HCT116 (cell line): ENCODE measurements at regions not wholly inside any gene's neighbourhood (a gene's known extent, or its start where the extent isn't known, plus 50 kb on each side); places are given as distances from the start of the nearest gene placed in this dataset.

Source experiments
- ATAC-seq: fragments of 200-7000 bp; cut with Tn5 transposase; 2 replicates; pipeline ENCODE4 v1.9.1; 2020; ENCODE audit warnings: mild to moderate bottlenecking, moderate library complexity
- BruUV-seq: library from RNA; stranded (reverse); fragments of 400-500 nt; replicated peaks from 2 replicates; lab custom pipeline; 2021; lab: Mats Ljungman, UMichigan
- CTCF ChIA-PET: fragments of 300-600 bp; sonication (Branson Sonifier 250); formaldehyde crosslinking; loops from one replicate; lab custom pipeline; 2021; ENCODE audit warnings: antibody characterized with exemption; lab: Charles Lee
- POLR2A ChIA-PET: fragments of 300-600, 350-600 bp; sonication (Branson Sonifier 250); formaldehyde crosslinking; loops from one replicate; lab custom pipeline; 2021; ENCODE audit warnings: antibody characterized with exemption; lab: Charles Lee
- RAD21 ChIA-PET, 2 experiments: fragments of 300-600 bp; sonication (Branson Sonifier 250); formaldehyde crosslinking; loops; one replicate each; lab custom pipeline; 2023; ENCODE audit warnings: low total read pairs in 2 of 2; ENCODE audit not compliant: uncharacterized antibody in 2 of 2, unreplicated experiment in 2 of 2, low non-redundant PET in 1 of 2; lab: Charles Lee
- DNase-seq: peaks from one replicate; pipeline ENCODE4 v3.0.0-alpha.2; 2010; ENCODE audit warnings: low read depth, low spot score
- H2AFZ ChIP-seq: fragments of 200-600 bp; shearing (Covaris generic), sonication (generic); 2 replicates; pipeline ENCODE4 v1.6.1; 2017; ENCODE audit warnings: low read depth, mixed run types, mixed read lengths, antibody characterized with exemption, low read length; ENCODE audit not compliant: poor library complexity, severe bottlenecking
- H3K27ac ChIP-seq: 2 replicates; pipeline ENCODE4 v1.5.1; 2012; ENCODE audit warnings: low read depth, low read length
- H3K27me3 ChIP-seq: fragments of 200-600 bp; sonication (generic); 2 replicates; pipeline ENCODE4 v1.6.1; 2016; ENCODE audit warnings: mixed run types, low read length, mixed read lengths; ENCODE audit not compliant: insufficient read depth
- H3K36me3 ChIP-seq, 2 experiments: fragments of 200-500 bp in 1 of 2; fragments of 200-600 bp in 1 of 2; sonication (Bioruptor generic) in 1 of 2; sonication (generic) in 1 of 2; 2 replicates each; pipeline versions ENCODE4 v1.5.1 to v1.6.1; 2014 to 2016; ENCODE audit warnings: low read length in 2 of 2, inconsistent platforms in 1 of 2, mixed read lengths in 1 of 2, mixed run types in 1 of 2; ENCODE audit not compliant: insufficient read depth in 2 of 2, control insufficient read depth in 1 of 2
- H3K4me1 ChIP-seq, 2 experiments: fragments of 200-600 bp in 1 of 2; sonication (generic) in 1 of 2; 2 replicates each; pipeline versions ENCODE4 v1.5.1 to v1.6.1; 2012 to 2017; ENCODE audit warnings: low read length in 2 of 2, inconsistent platforms in 1 of 2, mild to moderate bottlenecking in 1 of 2, mixed read lengths in 1 of 2, mixed run types in 1 of 2, moderate library complexity in 1 of 2; ENCODE audit not compliant: insufficient read depth in 2 of 2, control insufficient read depth in 1 of 2
- H3K4me2 ChIP-seq: fragments of 200-600 bp; sonication (generic); 2 replicates; pipeline ENCODE4 v1.6.1; 2017; ENCODE audit warnings: mixed run types, low read length, mixed read lengths
- H3K4me3 ChIP-seq, 2 experiments: fragments of 200-600 bp in 1 of 2; sonication (generic) in 1 of 2; replicated peaks in 1 of 2; 2 replicates each; pipeline ENCODE4 v1.5.1; 2011 to 2016; ENCODE audit warnings: low read length in 2 of 2, control low read depth in 1 of 2, low read depth in 1 of 2, mild to moderate bottlenecking in 1 of 2, mixed read lengths in 1 of 2, mixed run types in 1 of 2
- H3K79me2 ChIP-seq: fragments of 200-600 bp; sonication (generic); 2 replicates; pipeline ENCODE4 v1.6.1; 2017; ENCODE audit warnings: mild to moderate bottlenecking, mixed run types, low read length, moderate library complexity, mixed read lengths; ENCODE audit not compliant: insufficient read depth
- H3K9ac ChIP-seq: fragments of 200-600 bp; sonication (generic); 2 replicates; pipeline ENCODE4 v1.6.1; 2016; ENCODE audit warnings: low read length, mixed read lengths
- H3K9me2 ChIP-seq: fragments of 200-600 bp; sonication (generic), shearing (Covaris generic); 2 replicates; pipeline ENCODE4 v1.6.1; 2017; ENCODE audit warnings: mixed run types, mild to moderate bottlenecking, moderate library complexity; ENCODE audit not compliant: insufficient read depth
- H3K9me3 ChIP-seq, 2 experiments: fragments of 200-500 bp in 1 of 2; fragments of 200-600 bp in 1 of 2; sonication (Bioruptor generic) in 1 of 2; sonication (generic) in 1 of 2; 2 replicates each; pipeline ENCODE4 v1.6.1; 2014 to 2017; ENCODE audit warnings: low read length in 2 of 2, mixed read lengths in 2 of 2, inconsistent platforms in 1 of 2, low read depth in 1 of 2, mild to moderate bottlenecking in 1 of 2, mixed run types in 1 of 2, moderate library complexity in 1 of 2; ENCODE audit not compliant: control insufficient read depth in 1 of 2, insufficient read depth in 1 of 2
- H4K20me1 ChIP-seq: fragments of 200-600 bp; sonication (generic), shearing (Covaris generic); 2 replicates; pipeline ENCODE4 v1.6.1; 2017; ENCODE audit warnings: mixed run types, mild to moderate bottlenecking, moderate library complexity; ENCODE audit not compliant: insufficient read depth
- ATF3 ChIP-seq: IDR thresholded peaks from 2 replicates; pipeline ENCODE4 v1.6.1; 2012
- CEBPB ChIP-seq: IDR thresholded peaks from 2 replicates; pipeline ENCODE4 v1.6.1; 2012; ENCODE audit warnings: low read depth
- CTCF ChIP-seq, 3 experiments: fragments of 200-600 bp in 1 of 3; sonication (generic) in 1 of 3; IDR thresholded peaks in 2 of 3; conservative IDR thresholded peaks in 1 of 3; 2 replicates each; pipeline ENCODE4 v1.5.1; 2012 to 2017; ENCODE audit warnings: low read depth in 2 of 3, low read length in 2 of 3, antibody characterized with exemption in 1 of 3, borderline replicate concordance in 1 of 3, control low read depth in 1 of 3, mild to moderate bottlenecking in 1 of 3, mixed read lengths in 1 of 3, mixed run types in 1 of 3, moderate library complexity in 1 of 3; ENCODE audit not compliant: insufficient read depth in 1 of 3
- EZH2phosphoT487 ChIP-seq: fragments of 200-600 bp; IDR thresholded peaks from 2 replicates; pipeline ENCODE4 v1.6.1; 2018; ENCODE audit warnings: antibody characterized with exemption, borderline replicate concordance
- FOSL1 ChIP-seq: IDR thresholded peaks from 2 replicates; pipeline ENCODE4 v1.6.1; 2012; ENCODE audit warnings: low read depth
- JUND ChIP-seq: IDR thresholded peaks from 2 replicates; pipeline ENCODE4 v1.6.1; 2012
- MAX ChIP-seq: IDR thresholded peaks from 2 replicates; pipeline ENCODE4 v1.6.1; 2012
- POLR2A ChIP-seq: IDR thresholded peaks from 2 replicates; pipeline ENCODE4 v1.7.0; 2011; ENCODE audit warnings: borderline replicate concordance; ENCODE audit not compliant: insufficient read depth, insufficient read length; ENCODE audit errors: extremely low read depth
- POLR2AphosphoS5 ChIP-seq: IDR thresholded peaks from 2 replicates; pipeline ENCODE4 v1.6.1; 2011; ENCODE audit warnings: mild to moderate bottlenecking, low read depth, low read length, moderate library complexity
- SIN3A ChIP-seq: IDR thresholded peaks from 2 replicates; pipeline ENCODE4 v1.6.1; 2012; ENCODE audit warnings: low read depth
- SRF ChIP-seq: IDR thresholded peaks from 2 replicates; pipeline ENCODE4 v1.6.1; 2012; ENCODE audit warnings: low read depth
- ZBTB33 ChIP-seq: IDR thresholded peaks from 2 replicates; pipeline ENCODE4 v1.6.1; 2011; ENCODE audit warnings: mild to moderate bottlenecking, low read length, moderate library complexity; ENCODE audit not compliant: insufficient replicate concordance; ENCODE audit errors: extremely low read depth
- ZFX ChIP-seq: fragments of 450-650 bp; IDR thresholded peaks from 2 replicates; pipeline ENCODE4 v1.6.1; 2017
- ZNF274 ChIP-seq: fragments of 200-500 bp; sonication (Bioruptor generic); IDR thresholded peaks from 2 replicates; pipeline ENCODE4 v1.6.1; 2014; ENCODE audit warnings: mild to moderate bottlenecking, low read depth, low read length, inconsistent platforms
- intact Hi-C: fragments of 100-400 bp; cut with micrococcal nuclease; formaldehyde crosslinking; loops from 2 replicates; pipeline ENCODE4 v1.10.0; 2022

GRCh38 chr11:129273944-129274711, 82.0 kb upstream of the ARHGAP32 start:
- ATAC-seq (no peak), DNase-seq (no peak)
- no peak overlapping the region for H3K27ac ChIP-seq
- H3K9ac ChIP-seq, result no peak overlapping the region
- no TSS peak for BruUV-seq
- H3K4me3 ChIP-seq, result no peak overlapping the region
- ChIA-PET RAD21 (no interaction called here), CTCF (no interaction called here), POLR2A (no interaction called here)
- H4K20me1 ChIP-seq, result 0 out of 2 replicates have a peak, but pooled peaks cover 5% of the 10 kb centered on the region
- H3K4me2 ChIP-seq, result no peak overlapping the region
- peaks cover 5 to 15% of the 10 kb centered on the region in 2 experiments; a peak in 3 of 4 replicates for H3K4me1 ChIP-seq
- H2AFZ ChIP-seq, result no peak overlapping the region
- no peaks in the 10 kb centered on the region for H3K27me3 ChIP-seq
- peaks cover 0 to 3% of the 10 kb centered on the region in 2 experiments; a peak in 1 of 4 replicates for H3K36me3 ChIP-seq
- H3K9me2 ChIP-seq, result no peaks in the 10 kb centered on the region
- peaks cover 92% of the 10 kb centered on the region for H3K79me2 ChIP-seq
- no peaks in the 10 kb centered on the region for H3K9me3 ChIP-seq
- TF ChIP-seq SRF (no peak), CEBPB (no peak), ATF3 (no peak), JUND (no peak), ZFX (no peak), ZBTB33 (no peak), POLR2AphosphoS5 (no peak), MAX (no peak), POLR2A (no peak), ZNF274 (no peak), FOSL1 (no peak), SIN3A (no peak), CTCF (IDR thresholded peaks at IDR 0.05 in 2 of 3, conservative IDR thresholded peaks at IDR 0.05 in 1 of 3; ENCODE audit: borderline replicate concordance in 1 of 3, insufficient read depth in 1 of 3, low read depth in 2 of 3, low read length in 2 of 3) (no peak), EZH2phosphoT487 (no peak)
- intact Hi-C loops, result no loop called here
